ENCODE measurements at regions not wholly inside any gene's neighbourhood (a gene's known extent, or its start where the extent isn't known, plus 50 kb on each side); places are given as distances from the start of the nearest gene placed in this dataset.

GRCh38 chr5:23419115-23419514 is 88.3 kb upstream of the PRDM9 start:
- TF ChIP-seq POLR2AphosphoS5 (IDR thresholded peaks at IDR 0.05; ENCODE audit: low read depth, low read length) (no peak), TAF1 (IDR thresholded peaks at IDR 0.05; ENCODE audit: borderline replicate concordance, insufficient read depth, low read length) (no peak), REST (IDR thresholded peaks at IDR 0.05; ENCODE audit: insufficient read depth in 1 of 2, low read depth in 2 of 2, low read length in 2 of 2) (no peak), SIN3A (IDR thresholded peaks at IDR 0.05; ENCODE audit: borderline replicate concordance, insufficient read depth, low read length) (no peak), FOXP2 (optimal IDR thresholded peaks at IDR 0.05; ENCODE audit: borderline replicate concordance, extremely low read depth, extremely low read length, insufficient read depth) (no peak)

DNA sequence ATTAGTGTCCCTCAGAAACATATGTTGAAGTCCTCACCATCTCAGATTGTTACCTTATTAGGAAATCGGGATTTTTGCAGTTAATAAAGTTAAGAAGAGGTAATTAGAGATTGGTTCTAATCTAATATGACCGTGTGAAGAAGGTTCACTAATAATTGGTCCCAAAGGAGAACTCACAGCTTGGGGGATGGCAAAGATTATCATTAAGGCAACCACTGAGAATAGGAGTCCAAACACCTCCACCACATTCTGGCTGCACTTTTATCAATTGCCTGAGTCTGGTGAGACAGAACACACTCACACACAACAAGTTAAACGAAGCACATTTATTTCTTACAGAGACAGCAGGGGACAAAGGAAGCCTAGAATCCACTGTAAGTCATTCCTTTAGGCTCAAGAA is 94.9 kb upstream of the PRDM9 start:
- no peak for TF ChIP-seq REST (IDR thresholded peaks at IDR 0.05; ENCODE audit: insufficient read depth in 1 of 2, low read depth in 2 of 2, low read length in 2 of 2)
- no peak for TF ChIP-seq TAF1 (IDR thresholded peaks at IDR 0.05; ENCODE audit: borderline replicate concordance, insufficient read depth, low read length)
- no peak for TF ChIP-seq FOXP2 (optimal IDR thresholded peaks at IDR 0.05; ENCODE audit: borderline replicate concordance, extremely low read depth, extremely low read length, insufficient read depth)
- TF ChIP-seq SIN3A (IDR thresholded peaks at IDR 0.05; ENCODE audit: borderline replicate concordance, insufficient read depth, low read length): no peak
- no peak for TF ChIP-seq POLR2AphosphoS5 (IDR thresholded peaks at IDR 0.05; ENCODE audit: low read depth, low read length)

DNA sequence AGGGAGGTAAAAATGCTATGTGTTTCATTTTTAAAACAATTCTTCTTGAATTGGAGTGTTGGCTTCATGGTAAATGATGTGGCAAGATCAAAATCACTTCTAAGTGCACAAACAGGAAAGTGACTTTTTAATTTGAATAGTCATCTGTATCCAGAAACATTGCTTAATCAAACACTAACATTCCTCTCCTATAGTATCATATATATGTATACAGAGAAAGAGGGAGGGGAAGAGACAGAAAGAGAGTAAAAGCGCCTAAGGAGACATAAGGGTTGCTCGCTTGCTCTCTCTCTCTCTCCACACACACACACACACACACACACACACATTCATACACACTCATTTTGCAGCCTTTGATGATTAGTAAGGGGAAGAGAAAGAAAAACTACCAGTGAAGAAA is 95.4 kb upstream of the PRDM9 start:
- TF ChIP-seq POLR2AphosphoS5 (IDR thresholded peaks at IDR 0.05; ENCODE audit: low read depth, low read length) (no peak), SIN3A (IDR thresholded peaks at IDR 0.05; ENCODE audit: borderline replicate concordance, insufficient read depth, low read length) (no peak), REST (IDR thresholded peaks at IDR 0.05; ENCODE audit: insufficient read depth in 1 of 2, low read depth in 2 of 2, low read length in 2 of 2) (no peak)

GRCh38 chr5:23411200-23411599 is 96.2 kb upstream of the PRDM9 start:
- TF ChIP-seq FOXP2 (optimal IDR thresholded peaks at IDR 0.05; ENCODE audit: borderline replicate concordance, extremely low read depth, extremely low read length, insufficient read depth): no peak
- TF ChIP-seq REST (IDR thresholded peaks at IDR 0.05; ENCODE audit: insufficient read depth in 1 of 2, low read depth in 2 of 2, low read length in 2 of 2): no peak
- no peak for TF ChIP-seq SIN3A (IDR thresholded peaks at IDR 0.05; ENCODE audit: borderline replicate concordance, insufficient read depth, low read length)
- TF ChIP-seq TAF1 (IDR thresholded peaks at IDR 0.05; ENCODE audit: borderline replicate concordance, insufficient read depth, low read length): no peak

DNA sequence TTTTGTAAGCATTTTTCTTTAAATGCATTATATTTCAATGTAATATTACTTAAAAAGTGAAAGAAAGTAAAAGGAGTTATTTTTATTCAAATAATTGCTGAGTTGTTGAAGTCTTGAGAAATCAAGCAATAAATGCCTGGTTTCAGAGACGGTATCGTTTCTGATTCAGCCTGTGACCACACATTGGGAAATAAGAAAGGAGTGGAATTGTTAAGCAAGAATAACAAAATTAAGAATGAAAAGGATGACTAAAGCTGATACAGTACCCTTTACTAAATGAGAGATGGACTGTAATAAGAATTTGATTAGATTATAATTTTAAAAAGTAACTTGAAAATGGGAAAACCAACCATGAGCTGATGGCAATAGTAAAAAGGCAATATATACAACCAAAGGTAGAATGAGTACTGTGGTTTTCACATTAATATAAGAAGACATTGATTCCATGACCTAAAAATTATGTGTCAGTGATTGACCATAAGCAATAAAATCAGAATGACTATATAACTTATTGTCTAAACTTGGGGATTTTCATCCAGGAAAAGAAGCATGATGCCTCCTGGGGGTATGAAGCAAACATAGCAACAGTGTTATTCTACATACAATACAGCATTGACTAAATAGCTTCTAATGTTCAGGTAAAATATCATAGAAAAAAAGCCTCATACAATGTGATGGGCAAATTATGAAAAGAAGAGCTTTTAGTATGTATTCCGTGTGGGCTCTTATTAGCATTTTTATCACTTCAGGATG is 101.9 kb upstream of the PRDM9 start:
- TF ChIP-seq REST (IDR thresholded peaks at IDR 0.05; ENCODE audit: insufficient read depth in 1 of 2, low read depth in 2 of 2, low read length in 2 of 2) (no peak), FOXP2 (optimal IDR thresholded peaks at IDR 0.05; ENCODE audit: borderline replicate concordance, extremely low read depth, extremely low read length, insufficient read depth) (no peak)

Data from PFSK-1 (cell line).